ENCODE measurements at regions not wholly inside any gene's neighbourhood (a gene's known extent, or its start where the extent isn't known, plus 50 kb on each side); places are given as distances from the start of the nearest gene placed in this dataset.

DNA sequence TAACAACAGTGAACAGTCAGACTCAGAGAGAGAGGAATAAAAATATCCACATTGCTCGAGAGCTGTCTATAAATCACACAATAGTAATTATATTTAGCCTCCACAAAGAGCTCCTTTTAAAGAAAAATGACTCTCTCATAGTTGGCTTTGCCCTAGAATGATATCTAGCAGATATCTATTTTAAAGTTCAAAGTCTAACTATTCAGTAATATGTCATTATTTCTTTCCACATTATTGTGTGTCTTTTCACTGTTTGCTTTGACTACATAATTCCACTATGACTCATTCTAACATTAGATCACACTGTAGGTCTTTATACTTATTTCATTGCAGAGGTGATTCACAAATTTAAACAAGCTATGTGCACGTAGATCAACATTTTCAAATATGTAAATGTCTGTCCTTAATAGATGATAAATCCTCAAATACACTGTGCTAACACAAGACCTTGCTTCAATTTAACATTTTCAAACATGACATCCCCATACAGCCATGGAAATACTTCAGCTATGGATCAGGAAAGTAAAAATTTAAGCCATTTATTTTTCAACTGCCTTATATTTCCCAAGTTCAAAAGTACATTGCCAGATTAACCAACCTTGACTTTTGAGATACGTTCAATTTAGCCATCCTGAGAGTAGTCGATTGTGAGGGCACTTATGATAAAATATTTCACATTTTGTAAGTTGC lies 99.9 kb upstream of the AKR1E2 start:
- TF ChIP-seq, protein P1, sequence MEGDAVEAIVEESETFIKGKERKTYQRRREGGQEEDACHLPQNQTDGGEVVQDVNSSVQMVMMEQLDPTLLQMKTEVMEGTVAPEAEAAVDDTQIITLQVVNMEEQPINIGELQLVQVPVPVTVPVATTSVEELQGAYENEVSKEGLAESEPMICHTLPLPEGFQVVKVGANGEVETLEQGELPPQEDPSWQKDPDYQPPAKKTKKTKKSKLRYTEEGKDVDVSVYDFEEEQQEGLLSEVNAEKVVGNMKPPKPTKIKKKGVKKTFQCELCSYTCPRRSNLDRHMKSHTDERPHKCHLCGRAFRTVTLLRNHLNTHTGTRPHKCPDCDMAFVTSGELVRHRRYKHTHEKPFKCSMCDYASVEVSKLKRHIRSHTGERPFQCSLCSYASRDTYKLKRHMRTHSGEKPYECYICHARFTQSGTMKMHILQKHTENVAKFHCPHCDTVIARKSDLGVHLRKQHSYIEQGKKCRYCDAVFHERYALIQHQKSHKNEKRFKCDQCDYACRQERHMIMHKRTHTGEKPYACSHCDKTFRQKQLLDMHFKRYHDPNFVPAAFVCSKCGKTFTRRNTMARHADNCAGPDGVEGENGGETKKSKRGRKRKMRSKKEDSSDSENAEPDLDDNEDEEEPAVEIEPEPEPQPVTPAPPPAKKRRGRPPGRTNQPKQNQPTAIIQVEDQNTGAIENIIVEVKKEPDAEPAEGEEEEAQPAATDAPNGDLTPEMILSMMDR (conservative IDR thresholded peaks at IDR 0.05; ENCODE audit: low read depth, low read length), result no peak
- TF ChIP-seq EZH2 (IDR thresholded peaks at IDR 0.05; ENCODE audit: low read length, unreplicated experiment) (no peak), EZH2phosphoT487 (IDR thresholded peaks at IDR 0.05; ENCODE audit: borderline replicate concordance, low read length) (no peak)

Measured in PC-3 (cell line).